ENCODE measurements at regions not wholly inside any gene's neighbourhood (a gene's known extent, or its start where the extent isn't known, plus 50 kb on each side); places are given as distances from the start of the nearest gene placed in this dataset.

DNA sequence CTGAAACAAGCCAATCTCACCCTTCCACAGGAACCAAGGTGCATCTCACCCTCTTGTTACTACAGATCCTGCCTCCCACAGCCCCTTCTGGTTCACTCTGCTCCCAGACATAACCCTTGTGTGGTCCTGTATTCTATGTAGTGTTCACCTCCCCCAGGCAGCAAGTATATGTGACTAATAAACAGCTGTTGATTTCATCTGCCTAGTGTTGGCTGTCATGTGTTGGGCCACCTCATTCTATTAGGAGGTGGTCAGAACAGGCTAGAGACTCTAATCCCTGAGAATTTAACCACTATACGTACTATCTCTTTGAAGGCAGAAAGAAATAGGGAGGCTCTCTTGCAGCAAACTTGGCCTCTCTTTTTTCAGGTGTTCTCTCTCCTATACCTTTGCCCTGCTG, 134.3 kb upstream of the RPL34 start:
- no peaks in the 10 kb centered on the region for H3K36me3 ChIP-seq
- WGBS: 55% methylated on average over 1 of the region's 1 CpG
- no peak overlapping the region for H3K27ac ChIP-seq
- TF ChIP-seq, protein P1, sequence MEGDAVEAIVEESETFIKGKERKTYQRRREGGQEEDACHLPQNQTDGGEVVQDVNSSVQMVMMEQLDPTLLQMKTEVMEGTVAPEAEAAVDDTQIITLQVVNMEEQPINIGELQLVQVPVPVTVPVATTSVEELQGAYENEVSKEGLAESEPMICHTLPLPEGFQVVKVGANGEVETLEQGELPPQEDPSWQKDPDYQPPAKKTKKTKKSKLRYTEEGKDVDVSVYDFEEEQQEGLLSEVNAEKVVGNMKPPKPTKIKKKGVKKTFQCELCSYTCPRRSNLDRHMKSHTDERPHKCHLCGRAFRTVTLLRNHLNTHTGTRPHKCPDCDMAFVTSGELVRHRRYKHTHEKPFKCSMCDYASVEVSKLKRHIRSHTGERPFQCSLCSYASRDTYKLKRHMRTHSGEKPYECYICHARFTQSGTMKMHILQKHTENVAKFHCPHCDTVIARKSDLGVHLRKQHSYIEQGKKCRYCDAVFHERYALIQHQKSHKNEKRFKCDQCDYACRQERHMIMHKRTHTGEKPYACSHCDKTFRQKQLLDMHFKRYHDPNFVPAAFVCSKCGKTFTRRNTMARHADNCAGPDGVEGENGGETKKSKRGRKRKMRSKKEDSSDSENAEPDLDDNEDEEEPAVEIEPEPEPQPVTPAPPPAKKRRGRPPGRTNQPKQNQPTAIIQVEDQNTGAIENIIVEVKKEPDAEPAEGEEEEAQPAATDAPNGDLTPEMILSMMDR (IDR thresholded peaks at IDR 0.05): no peak
- TF ChIP-seq POLR2A (IDR thresholded peaks at IDR 0.05) (no peak), POLR2AphosphoS5 (IDR thresholded peaks at IDR 0.05) (no peak)
- no peaks in the 10 kb centered on the region for H3K9me3 ChIP-seq
- H3K27me3 ChIP-seq (replicated peaks; ENCODE audit: insufficient read depth): no peaks in the 10 kb centered on the region
- no peak overlapping the region for H3K4me3 ChIP-seq
- no peaks in the 10 kb centered on the region for H3K4me1 ChIP-seq (replicated peaks)
- DNase-seq (ENCODE audit: low spot score): no peak
- intact Hi-C loops (cut with DNase I): no loop called here

DNA sequence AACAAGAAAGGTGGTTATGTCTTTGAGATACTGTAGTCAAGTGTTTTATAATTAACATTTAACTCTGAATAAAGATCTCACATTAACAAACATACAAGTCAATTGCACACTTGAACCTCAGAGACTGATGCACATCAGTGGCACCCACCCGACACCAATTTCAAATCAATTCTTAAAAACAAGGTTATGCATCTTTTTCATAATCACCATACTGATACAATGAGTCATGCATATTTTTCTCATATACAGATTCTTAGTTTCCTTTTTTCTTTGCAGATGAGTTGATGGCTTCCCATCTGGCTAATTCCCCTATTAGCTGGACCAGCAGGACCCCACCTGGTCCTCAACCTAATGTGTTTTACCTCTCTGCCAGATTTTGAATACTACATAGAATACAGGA, 136.2 kb upstream of the RPL34 start:
- H3K9me3 ChIP-seq: no peaks in the 10 kb centered on the region

DNA sequence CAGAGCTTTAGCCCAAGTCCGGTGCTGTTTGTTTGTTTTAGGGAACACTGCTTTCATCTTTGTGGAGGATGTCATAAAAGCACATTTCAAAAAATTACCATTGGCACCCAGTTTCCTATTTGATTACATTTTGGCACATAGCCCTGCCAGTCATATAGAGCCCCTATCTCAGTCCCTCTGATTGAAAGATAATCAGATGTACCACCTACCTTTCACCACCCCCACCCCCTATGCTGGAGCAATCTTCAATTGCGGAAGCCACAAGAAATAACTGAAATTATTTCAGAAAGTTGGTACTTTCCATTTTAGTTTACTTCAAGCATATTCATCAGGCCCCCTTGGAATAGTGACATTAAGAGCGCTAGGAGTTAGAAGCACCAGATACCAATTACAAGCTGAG, 136.7 kb upstream of the RPL34 start:
- Histone ChIP-seq H3K9me3 (no peaks in the 10 kb centered on the region), H3K4me1 (replicated peaks) (no peaks in the 10 kb centered on the region), H3K36me3 (no peaks in the 10 kb centered on the region), H3K4me3 (no peak overlapping the region), H3K27me3 (replicated peaks; ENCODE audit: insufficient read depth) (no peaks in the 10 kb centered on the region), H3K27ac (no peak overlapping the region)
- WGBS: 63% methylated on average over 3 of the region's 3 CpGs
- no peak for DNase-seq (ENCODE audit: low spot score)
- TF ChIP-seq POLR2AphosphoS5 (IDR thresholded peaks at IDR 0.05): no peak
- no peak for TF ChIP-seq POLR2A (IDR thresholded peaks at IDR 0.05)
- TF ChIP-seq, protein P1 (IDR thresholded peaks at IDR 0.05): no peak
- intact Hi-C loops (cut with DNase I): no loop called here

More for the DNA sequence above, 136.2 kb upstream of the RPL34 start:
- intact Hi-C loops (cut with DNase I): no loop called here
- Histone ChIP-seq H3K4me1 (replicated peaks) (no peaks in the 10 kb centered on the region), H3K27me3 (replicated peaks; ENCODE audit: insufficient read depth) (no peaks in the 10 kb centered on the region), H3K36me3 (no peaks in the 10 kb centered on the region), H3K4me3 (no peak overlapping the region), H3K27ac (no peak overlapping the region)
- 97% methylated on average over 1 of the region's 1 CpG for WGBS
- TF ChIP-seq, protein P1 (IDR thresholded peaks at IDR 0.05): no peak
- TF ChIP-seq POLR2A (IDR thresholded peaks at IDR 0.05) (no peak), POLR2AphosphoS5 (IDR thresholded peaks at IDR 0.05) (no peak)
- no peak for DNase-seq (ENCODE audit: low spot score)

DNA sequence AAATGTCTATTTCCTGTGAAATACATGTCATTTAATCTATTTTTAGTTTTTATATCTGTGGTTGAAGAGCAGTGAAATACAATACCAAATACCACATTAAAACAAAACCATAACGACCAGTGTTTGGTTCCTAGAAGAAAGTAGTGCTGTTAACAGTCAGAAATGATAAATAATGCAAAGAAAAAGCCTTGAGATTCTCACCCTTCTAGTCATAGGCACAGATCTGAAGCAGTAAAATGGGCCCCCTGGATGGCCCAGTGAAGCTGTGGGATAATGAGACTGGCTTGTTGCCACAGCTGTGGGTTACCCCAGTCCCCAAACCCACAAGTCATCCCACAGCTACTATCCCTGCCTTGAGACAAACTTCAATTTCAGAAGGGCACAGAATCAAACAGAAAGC, 137.3 kb upstream of the RPL34 start:
- no peaks in the 10 kb centered on the region for H3K27me3 ChIP-seq (replicated peaks; ENCODE audit: insufficient read depth)
- no peak for TF ChIP-seq POLR2A (IDR thresholded peaks at IDR 0.05)
- no peak for TF ChIP-seq POLR2AphosphoS5 (IDR thresholded peaks at IDR 0.05)
- TF ChIP-seq, protein P1 (IDR thresholded peaks at IDR 0.05): no peak
- 6% methylated on average over 1 of the region's 1 CpG for WGBS
- H3K9me3 ChIP-seq: no peaks in the 10 kb centered on the region
- no peak for DNase-seq (ENCODE audit: low spot score)
- intact Hi-C loops (cut with DNase I): no loop called here
- no peaks in the 10 kb centered on the region for H3K4me1 ChIP-seq (replicated peaks)
- no peaks in the 10 kb centered on the region for H3K36me3 ChIP-seq
- H3K4me3 ChIP-seq: no peak overlapping the region
- no peak overlapping the region for H3K27ac ChIP-seq

DNA sequence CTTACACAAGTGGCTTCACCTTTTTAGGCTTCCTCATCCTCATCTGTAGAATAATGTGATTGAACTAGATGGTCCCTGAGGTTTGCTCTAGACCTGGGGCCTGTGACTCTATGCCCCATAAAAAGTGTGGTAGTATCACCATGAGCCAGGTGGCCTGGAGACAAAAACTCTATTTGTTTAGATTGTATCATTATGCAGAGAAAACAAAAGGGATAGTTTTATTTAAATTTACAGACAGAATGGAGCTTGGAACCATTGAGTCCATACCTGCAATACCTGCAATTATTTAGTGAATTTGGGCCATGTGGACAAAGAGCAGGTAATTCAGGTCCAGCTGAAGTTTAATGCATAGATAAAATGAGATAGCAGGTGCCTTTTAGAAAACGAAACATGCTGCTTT, 139.5 kb upstream of the RPL34 start:
- no peak overlapping the region for H3K27ac ChIP-seq
- no peak overlapping the region for H3K4me3 ChIP-seq
- H3K9me3 ChIP-seq: no peaks in the 10 kb centered on the region
- DNase-seq (ENCODE audit: low spot score): peak; percentile 12
- H3K36me3 ChIP-seq: no peaks in the 10 kb centered on the region
- TF ChIP-seq POLR2AphosphoS5 (IDR thresholded peaks at IDR 0.05): peak; percentile 28
- TF ChIP-seq POLR2A (IDR thresholded peaks at IDR 0.05): no peak
- H3K4me1 ChIP-seq (replicated peaks): no peaks in the 10 kb centered on the region
- intact Hi-C loops (cut with DNase I): no loop called here
- 59% methylated on average over 1 of the region's 1 CpG for WGBS
- H3K27me3 ChIP-seq (replicated peaks; ENCODE audit: insufficient read depth): no peaks in the 10 kb centered on the region

All from prostate gland (tissue), 2 donors.